MM.1S (cell line): ENCODE measurements at regions not wholly inside any gene's neighbourhood (a gene's known extent, or its start where the extent isn't known, plus 50 kb on each side); places are given as distances from the start of the nearest gene placed in this dataset.

Experiments used
- EZH2 ChIP-seq: fragments of 300-600 bp; sonication (generic); optimal IDR thresholded peaks from 2 replicates; pipeline ENCODE3; 2017; ENCODE audit warnings: low read depth, mild to moderate bottlenecking, antibody characterized with exemption, low read length, mixed read lengths
- TF ChIP-seq, protein P1 (sequence below): fragments of 300-600 bp; sonication (generic); IDR thresholded peaks from 2 replicates; pipeline ENCODE4 v1.5.1; 2016; ENCODE audit warnings: antibody characterized with exemption, low read length, mixed read lengths

DNA sequence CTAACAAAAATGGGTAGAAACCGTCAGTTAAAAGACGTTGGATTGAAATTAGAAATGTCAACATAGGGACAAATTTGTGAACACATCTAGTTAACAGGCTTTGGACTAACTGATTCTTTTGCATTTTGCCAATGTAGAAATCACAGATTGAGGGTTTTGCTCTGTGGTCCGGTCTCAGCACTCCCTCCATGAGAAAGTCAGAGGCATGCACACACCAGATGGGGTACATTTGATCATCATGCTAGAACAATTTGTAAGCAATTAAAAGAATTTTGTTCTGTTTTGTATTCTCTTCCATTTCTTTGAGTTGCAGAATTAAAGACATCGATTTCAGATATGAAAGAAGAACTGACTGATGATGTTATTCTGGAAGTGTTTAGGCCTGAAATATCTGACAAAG lies 179.1 kb upstream of the CCDC68 start:
- TF ChIP-seq, protein P1, sequence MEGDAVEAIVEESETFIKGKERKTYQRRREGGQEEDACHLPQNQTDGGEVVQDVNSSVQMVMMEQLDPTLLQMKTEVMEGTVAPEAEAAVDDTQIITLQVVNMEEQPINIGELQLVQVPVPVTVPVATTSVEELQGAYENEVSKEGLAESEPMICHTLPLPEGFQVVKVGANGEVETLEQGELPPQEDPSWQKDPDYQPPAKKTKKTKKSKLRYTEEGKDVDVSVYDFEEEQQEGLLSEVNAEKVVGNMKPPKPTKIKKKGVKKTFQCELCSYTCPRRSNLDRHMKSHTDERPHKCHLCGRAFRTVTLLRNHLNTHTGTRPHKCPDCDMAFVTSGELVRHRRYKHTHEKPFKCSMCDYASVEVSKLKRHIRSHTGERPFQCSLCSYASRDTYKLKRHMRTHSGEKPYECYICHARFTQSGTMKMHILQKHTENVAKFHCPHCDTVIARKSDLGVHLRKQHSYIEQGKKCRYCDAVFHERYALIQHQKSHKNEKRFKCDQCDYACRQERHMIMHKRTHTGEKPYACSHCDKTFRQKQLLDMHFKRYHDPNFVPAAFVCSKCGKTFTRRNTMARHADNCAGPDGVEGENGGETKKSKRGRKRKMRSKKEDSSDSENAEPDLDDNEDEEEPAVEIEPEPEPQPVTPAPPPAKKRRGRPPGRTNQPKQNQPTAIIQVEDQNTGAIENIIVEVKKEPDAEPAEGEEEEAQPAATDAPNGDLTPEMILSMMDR = no peak
- TF ChIP-seq EZH2 = no peak
